ENCODE measurements at regions not wholly inside any gene's neighbourhood (a gene's known extent, or its start where the extent isn't known, plus 50 kb on each side); places are given as distances from the start of the nearest gene placed in this dataset.

GRCh38 chr6:74152096-74152675 lies 456.2 kb downstream of the CD109 start:
- no peak for DNase-seq

DNA sequence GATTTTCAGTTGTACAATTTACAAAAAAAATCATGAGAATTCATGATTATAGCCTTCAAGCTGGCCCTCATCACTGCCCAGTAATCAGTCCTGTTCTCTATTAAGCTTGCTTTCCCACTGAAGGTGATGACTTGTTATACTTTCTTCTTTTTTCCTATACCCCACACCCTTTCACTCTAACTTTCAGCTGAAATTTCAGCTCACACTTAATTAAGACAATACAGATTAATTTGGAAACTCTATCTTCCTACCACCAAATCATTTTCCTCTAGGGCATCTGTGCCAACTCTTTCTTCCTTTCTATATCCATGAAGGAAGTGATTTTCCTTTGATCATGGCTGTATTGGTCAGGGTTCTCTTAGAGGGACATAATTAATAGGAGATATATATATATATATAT lies 449.9 kb downstream of the CD109 start:
- DNase-seq, result no peak

GRCh38 chr6:74137911-74138310 lies 441.9 kb downstream of the CD109 start:
- peak; percentile 53 for DNase-seq

DNA sequence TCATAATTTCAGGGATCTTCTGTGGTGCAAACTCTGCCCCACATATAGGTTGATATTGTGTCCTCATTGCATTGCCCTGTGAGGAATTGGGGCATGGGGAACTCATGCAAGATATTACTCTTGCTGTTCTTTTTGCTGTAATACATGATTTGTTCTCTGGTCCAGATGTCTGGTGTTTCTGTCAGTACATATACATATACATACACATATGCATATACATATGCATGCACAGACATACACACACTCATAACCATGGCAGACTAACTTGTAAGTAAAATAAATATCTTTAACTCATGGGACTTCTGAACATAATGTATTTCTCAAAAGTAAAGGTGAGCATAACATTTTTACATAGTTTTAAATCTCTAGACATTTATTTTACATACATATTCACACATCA lies 438.3 kb downstream of the CD109 start:
- DNase-seq, result no peak

- no peak for DNase-seq
These were observed 437.1 kb downstream of the CD109 start for GRCh38 chr6:74133073-74133472.

DNA sequence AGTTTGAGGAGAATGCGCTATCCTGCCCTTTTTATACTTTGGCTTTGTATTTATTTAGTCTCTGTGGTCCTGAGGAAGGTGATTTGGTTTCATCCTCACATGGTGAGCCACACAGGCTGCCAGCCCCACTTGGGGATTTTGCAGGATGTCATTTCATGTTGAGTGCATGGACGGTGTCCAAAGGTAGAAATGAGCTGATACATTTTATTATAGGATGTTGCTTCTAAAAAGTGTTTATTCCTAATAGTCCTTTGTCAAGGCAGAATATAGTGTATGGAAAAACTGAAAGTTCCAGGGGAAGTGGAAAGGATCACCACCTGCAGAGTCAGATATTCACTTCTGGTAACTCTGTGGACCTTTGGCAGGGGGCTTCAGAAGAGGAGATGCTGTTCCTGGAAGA lies 434.6 kb downstream of the CD109 start:
- DNase-seq, result no peak

- peak; percentile 1 for DNase-seq
These were observed 432.5 kb downstream of the CD109 start for GRCh38 chr6:74128536-74128935.

- no peak for DNase-seq
These were observed 421.1 kb downstream of the CD109 start for GRCh38 chr6:74117113-74117512.

DNA sequence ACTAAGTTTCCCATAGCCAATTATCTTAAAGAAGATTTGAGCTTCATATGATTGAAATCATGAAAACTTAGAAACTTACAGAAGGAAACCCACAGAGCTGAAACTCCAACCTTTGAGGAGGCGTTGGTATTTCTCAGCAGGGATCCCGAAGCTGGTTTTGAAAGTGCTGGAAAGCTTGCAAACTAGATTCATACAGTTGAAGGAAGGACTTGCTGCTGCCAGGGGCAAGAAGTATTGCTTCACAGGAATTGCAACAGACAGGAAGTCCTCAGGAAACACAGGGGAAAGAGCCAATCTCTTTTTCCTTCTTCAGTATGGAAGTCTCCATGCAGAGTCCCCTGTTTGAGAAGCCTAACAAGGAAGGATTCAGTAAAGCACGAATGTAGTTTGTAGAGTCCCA lies 419.7 kb downstream of the CD109 start:
- DNase-seq, result peak; percentile 25

DNA sequence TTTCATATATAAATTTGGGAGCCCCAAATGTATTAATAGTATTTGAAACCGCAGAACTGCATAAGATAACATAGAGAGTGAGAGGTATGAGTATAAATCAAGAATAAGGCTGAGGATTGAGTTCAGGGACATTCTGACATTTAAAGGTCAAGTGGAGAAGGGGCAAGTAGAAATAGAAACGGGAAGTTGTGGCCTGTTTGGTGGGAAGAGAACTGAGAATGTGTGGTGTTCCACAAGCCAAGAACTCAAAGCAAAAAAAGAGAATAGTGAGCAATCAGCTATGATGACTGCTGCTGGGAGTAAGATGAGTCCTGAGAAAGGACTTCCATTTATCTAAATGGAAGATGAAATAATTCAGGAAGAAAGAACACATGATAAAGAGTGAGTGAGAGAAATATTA lies 418.4 kb downstream of the CD109 start:
- no peak for DNase-seq

DNA sequence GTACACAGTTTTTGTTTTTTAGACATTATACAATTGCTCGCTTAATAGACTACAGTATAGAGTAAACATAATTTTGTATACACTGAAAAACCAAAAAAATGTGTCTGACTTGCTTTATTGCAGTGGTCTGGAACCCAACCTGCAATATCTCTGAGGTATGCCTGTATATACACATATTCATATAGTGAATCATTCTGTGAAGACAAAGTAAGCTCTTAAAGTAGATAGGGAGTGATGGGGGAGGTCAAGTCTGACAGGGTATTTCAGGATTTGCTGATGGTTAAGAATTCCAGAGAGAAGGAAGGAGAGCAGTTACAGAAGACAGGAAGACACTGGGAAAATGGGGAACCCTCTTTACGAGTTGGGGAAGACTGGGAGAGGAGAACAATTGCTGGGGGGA lies 417.9 kb downstream of the CD109 start:
- peak; percentile 3 for DNase-seq

DNA sequence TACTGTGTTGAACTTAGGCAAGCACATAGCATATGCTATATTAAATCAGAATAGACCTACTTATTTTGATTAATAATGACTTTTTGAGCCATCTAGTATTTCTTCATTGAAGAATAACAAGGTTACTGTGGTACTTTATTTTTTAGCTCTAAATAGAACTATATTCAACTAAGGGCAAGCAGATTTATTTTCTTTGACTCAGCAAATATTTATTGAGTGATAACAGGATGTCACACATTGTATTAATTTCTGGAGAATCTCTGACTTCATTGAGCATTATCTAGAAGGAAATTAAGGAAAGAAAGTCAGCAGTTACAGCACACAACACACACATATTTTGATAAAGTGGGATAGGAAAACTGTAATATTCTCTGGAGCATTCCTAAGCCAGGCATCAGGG lies 407.4 kb downstream of the CD109 start:
- no peak for DNase-seq

GRCh38 chr6:74100719-74101287 lies 404.8 kb downstream of the CD109 start:
- DNase-seq, result peak; percentile 19

- no peak for DNase-seq
These were observed 400.3 kb downstream of the CD109 start for GRCh38 chr6:74096329-74096728.

DNA sequence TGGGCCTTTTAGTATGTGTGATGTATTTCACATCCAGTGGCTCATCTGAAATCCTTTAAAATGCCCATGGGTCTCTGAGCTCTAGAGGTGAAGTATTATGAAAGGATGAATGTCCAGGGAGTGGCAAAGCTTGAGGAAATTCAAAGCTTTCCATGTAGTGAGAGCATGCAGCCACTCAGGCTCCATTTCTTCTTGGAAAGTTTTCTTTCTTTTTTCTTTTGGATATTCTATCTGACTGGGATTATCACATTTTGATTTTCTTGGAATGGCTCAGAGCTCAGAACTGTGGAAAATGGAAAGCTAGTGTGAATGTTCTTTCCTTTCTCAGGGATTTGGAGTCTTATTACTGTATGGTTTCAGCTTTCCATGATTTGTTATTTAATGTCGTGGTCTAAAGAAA lies 397.4 kb downstream of the CD109 start:
- no peak for DNase-seq

- DNase-seq, result no peak
These were observed 395.8 kb downstream of the CD109 start for GRCh38 chr6:74091794-74092157.

DNA sequence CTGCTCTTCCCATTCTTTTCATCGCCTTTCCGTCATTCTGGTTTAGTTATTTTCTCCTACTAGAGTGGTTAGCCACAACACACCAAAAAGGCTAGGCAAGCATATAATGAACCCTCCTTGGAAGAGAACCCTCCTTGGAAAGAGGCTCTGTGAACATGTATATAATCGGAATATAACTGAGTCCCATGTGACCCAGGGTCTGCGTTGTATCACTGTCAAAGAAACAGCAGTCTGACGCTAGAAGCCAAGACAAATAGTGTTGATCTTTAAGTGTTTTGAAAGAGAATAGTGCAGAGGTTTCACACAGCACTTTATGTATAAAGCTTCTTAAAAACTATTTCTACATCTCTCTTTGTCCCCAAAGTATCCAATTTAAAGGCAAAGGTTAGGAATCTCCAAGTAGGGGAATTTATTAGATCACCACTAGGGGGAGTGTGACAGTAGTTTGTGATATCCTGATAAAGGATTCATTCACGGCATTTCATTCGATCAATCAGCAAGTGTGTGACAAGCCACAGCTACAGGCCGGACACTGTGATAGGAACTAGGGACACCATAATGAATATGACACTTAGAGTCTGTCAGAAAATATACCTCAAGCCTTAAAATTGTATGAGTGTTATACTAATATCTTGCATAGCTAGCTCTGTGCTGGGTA lies 395.3 kb downstream of the CD109 start:
- DNase-seq, result peak; percentile 47

DNA sequence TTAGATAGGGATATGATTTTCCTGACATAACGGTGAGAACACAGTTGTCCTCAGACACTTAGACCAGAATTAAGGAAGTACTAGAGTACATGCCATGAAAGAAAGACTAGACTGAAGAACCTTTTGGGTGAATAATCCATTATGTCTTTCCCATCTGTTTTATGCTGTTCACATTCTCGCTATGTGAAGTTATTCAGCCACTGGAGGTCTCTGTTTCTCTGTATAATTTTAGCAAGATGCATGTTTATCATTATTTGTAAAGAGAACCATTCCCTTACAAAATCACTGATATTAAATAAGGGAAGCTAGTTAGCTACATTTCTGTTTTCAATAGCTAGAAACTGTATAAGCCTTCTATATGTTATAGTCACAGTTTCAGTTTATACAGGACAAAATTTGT lies 391.9 kb downstream of the CD109 start:
- DNase-seq, result no peak

DNA sequence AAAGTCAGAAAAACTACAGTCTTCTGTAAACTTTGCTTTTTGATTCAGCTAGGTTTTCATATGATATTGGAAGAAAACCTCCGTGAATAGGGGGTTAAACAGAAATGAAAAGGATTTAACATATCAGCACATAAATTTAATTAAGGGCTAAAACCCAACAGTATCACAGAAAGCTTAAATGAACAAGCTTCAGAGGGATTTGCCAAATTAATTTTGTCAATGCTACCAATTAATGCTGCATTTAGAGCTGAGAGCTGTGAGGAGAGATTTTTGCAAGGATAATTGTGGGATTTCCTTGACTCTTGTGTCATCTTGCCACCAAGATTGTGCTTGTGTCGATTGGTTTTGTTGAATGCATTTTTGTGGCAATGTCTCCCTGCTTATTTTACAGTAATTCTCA lies 379.9 kb downstream of the CD109 start:
- no peak for DNase-seq

DNA sequence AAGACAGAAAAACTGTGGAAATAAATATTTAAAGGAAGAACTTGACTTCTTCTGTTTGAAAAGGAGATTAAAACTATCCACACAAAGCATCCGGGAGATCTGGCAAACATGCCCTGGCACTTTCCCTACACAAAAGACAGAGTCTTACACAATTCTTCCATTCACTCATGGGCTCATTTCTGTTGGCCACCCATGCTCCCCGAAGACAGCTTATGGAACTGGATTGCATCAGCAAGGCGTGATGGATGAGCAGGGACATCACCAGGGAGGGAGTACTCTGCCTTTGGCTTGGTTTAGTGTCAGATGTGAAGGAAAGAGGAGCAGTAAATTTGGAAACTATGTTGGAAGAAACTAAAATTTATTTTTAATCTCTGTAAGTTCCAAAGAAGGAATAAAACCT lies 379.3 kb downstream of the CD109 start:
- no peak for DNase-seq

DNA sequence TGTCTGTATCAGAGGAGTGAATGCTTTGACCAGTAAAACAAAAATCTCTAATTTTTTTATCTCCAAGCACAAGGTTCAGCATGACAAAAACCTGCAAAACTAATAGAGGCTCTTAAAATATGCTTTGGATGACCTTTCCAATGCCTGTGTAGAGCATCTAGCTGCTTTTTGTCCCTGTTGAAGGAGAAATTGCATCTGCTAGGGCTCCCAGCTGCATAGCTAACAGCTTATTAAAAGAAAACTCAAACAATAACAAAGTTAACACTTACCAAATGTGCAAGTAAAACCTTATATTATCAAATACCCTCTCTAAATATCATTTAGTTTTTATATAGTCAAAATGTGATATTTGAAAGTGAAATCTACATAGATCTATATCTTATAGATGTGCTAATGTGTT lies 378.6 kb downstream of the CD109 start:
- no peak for DNase-seq

DNA sequence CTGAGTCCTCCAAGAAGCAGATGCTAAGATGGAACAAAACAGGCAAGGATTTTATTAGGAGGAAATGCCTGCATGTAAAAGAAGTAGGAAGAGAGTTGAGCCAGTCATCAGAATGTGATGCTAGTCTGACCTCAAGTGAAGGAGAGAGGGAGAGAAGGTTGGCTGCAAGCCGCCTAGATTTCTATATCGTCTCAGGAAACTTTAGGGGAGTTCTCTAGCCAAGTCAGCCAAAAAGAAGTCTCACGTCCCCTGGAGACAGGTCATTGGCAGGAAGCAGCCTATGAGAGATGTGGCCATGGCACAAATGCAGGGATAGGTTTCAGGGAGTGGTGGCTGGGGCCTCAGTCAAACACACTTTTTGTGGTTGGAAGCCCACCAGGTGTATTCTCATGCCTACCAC lies 378.0 kb downstream of the CD109 start:
- DNase-seq, result peak; percentile 51

- peak; percentile 58 for DNase-seq
These were observed 377.4 kb downstream of the CD109 start for GRCh38 chr6:74073429-74073828.

- DNase-seq, result no peak
These were observed 375.2 kb downstream of the CD109 start for GRCh38 chr6:74071214-74071613.

DNA sequence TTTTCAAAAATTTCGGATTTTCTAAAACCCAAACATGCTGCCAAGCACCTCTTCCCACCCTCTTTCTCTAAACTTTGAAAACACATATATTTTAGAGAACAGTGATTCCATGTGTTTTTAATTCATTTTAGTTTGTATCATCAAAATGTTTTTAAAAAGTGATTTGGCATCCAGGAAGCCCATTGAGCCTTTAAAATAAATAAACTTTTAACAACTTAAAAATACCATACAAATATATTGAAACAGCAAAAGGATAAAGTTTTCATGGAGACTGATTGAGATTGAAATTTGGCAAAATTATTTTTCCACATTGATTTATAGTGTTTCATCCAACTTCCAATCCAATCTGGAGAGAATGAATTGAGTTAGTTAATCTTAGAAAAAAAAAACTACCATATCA lies 374.7 kb downstream of the CD109 start:
- no peak for DNase-seq
